ENCODE measurements at regions not wholly inside any gene's neighbourhood (a gene's known extent, or its start where the extent isn't known, plus 50 kb on each side); places are given as distances from the start of the nearest gene placed in this dataset.

- TF ChIP-seq GABPA (IDR thresholded peaks at IDR 0.05 in 1 of 2, conservative IDR thresholded peaks at IDR 0.05 in 1 of 2): no peak
- no peak for TF ChIP-seq EGR1 (IDR thresholded peaks at IDR 0.05; ENCODE audit: low read depth in 2 of 2)
- no peak for TF ChIP-seq FOXA2 (IDR thresholded peaks at IDR 0.05)
- TF ChIP-seq ATF3 (IDR thresholded peaks at IDR 0.05): no peak
- no peak for TF ChIP-seq FOXA1 (IDR thresholded peaks at IDR 0.05)
- no peak for TF ChIP-seq CTCF (IDR thresholded peaks at IDR 0.05; ENCODE audit: low read depth, low read length, missing input control)
- TF ChIP-seq REST (IDR thresholded peaks at IDR 0.05): no peak
- TF ChIP-seq JUND (IDR thresholded peaks at IDR 0.05): no peak
- TF ChIP-seq MAX (IDR thresholded peaks at IDR 0.05): no peak
- TF ChIP-seq NR2F2 (IDR thresholded peaks at IDR 0.05): no peak
These were observed 537.3 kb downstream of the MID1IP1 start for GRCh38 chrX:39338583-39338982.

GRCh38 chrX:39356119-39356807 lies 555.0 kb downstream of the MID1IP1 start:
- Histone ChIP-seq H3K9me3 (ENCODE audit: control insufficient read depth in 4 of 4, low read length in 3 of 4) (no peaks in the 10 kb centered on the region), H3K4me1 (ENCODE audit: control insufficient read depth in 4 of 4, insufficient read depth in 4 of 4, low read length in 3 of 4) (no peaks in the 10 kb centered on the region), H3K9ac (ENCODE audit: low read depth in 1 of 2, low read length in 2 of 2) (no peak overlapping the region), H3K36me3 (ENCODE audit: control insufficient read depth in 4 of 4, insufficient read depth in 3 of 4, low read depth in 1 of 4, low read length in 3 of 4) (no peaks in the 10 kb centered on the region), H3K27ac (ENCODE audit: low read depth in 1 of 2, low read length in 2 of 2) (no peak overlapping the region), H3K4me3 (ENCODE audit: low read depth in 1 of 3, low read length in 3 of 3) (no peak overlapping the region), H3K27me3 (ENCODE audit: control insufficient read depth in 4 of 4, insufficient read depth in 4 of 4, low read length in 3 of 4) (peaks cover 0 to 2% (median 0%) of the 10 kb centered on the region in 4 donors)
- no peak for DNase-seq (ENCODE audit: low spot score)
- 85% methylated on average over 5 of the region's 5 CpGs for WGBS
- TF ChIP-seq TAF1 (conservative IDR thresholded peaks at IDR 0.05) (no peak), HNF4A (conservative IDR thresholded peaks at IDR 0.05) (no peak), RXRA (IDR thresholded peaks at IDR 0.05) (no peak), MAX (IDR thresholded peaks at IDR 0.05) (no peak), RAD21 (IDR thresholded peaks at IDR 0.05) (no peak), REST (IDR thresholded peaks at IDR 0.05) (no peak), SP1 (IDR thresholded peaks at IDR 0.05) (no peak), YY1 (IDR thresholded peaks at IDR 0.05) (no peak), NR2F2 (IDR thresholded peaks at IDR 0.05) (no peak), ZBTB33 (IDR thresholded peaks at IDR 0.05) (no peak), CTCF (IDR thresholded peaks at IDR 0.05; ENCODE audit: low read depth, low read length, missing input control) (no peak), FOXA2 (IDR thresholded peaks at IDR 0.05) (no peak)

More at GRCh38 chrX:39338583-39338982, 537.3 kb downstream of the MID1IP1 start:
- Histone ChIP-seq H3K9me3 (ENCODE audit: control insufficient read depth in 4 of 4, low read length in 3 of 4) (no peaks in the 10 kb centered on the region), H3K9ac (ENCODE audit: low read depth in 1 of 2, low read length in 2 of 2) (no peak overlapping the region), H3K4me1 (ENCODE audit: control insufficient read depth in 4 of 4, insufficient read depth in 4 of 4, low read length in 3 of 4) (peaks cover 0 to 12% (median 5%) of the 10 kb centered on the region in 4 donors), H3K36me3 (ENCODE audit: control insufficient read depth in 4 of 4, insufficient read depth in 3 of 4, low read depth in 1 of 4, low read length in 3 of 4) (no peaks in the 10 kb centered on the region), H3K27me3 (ENCODE audit: control insufficient read depth in 4 of 4, insufficient read depth in 4 of 4, low read length in 3 of 4) (peaks cover 0 to 4% (median 0%) of the 10 kb centered on the region in 4 donors), H3K27ac (ENCODE audit: low read depth in 1 of 2, low read length in 2 of 2) (no peak overlapping the region), H3K4me3 (ENCODE audit: low read depth in 1 of 3, low read length in 3 of 3) (no peak overlapping the region)
- DNase-seq (ENCODE audit: low spot score): no peak
- 96% methylated on average over 2 of the region's 2 CpGs for WGBS
